ENCODE measurements at regions not wholly inside any gene's neighbourhood (a gene's known extent, or its start where the extent isn't known, plus 50 kb on each side); places are given as distances from the start of the nearest gene placed in this dataset.

GRCh38 chr6:163958646-163959045 lies 544.1 kb downstream of the QKI start:
- TF ChIP-seq CTCF (IDR thresholded peaks at IDR 0.05; ENCODE audit: low read depth, low read length, poor library complexity, severe bottlenecking) = no peak
- TF ChIP-seq EZH2phosphoT487 (IDR thresholded peaks at IDR 0.05; ENCODE audit: borderline replicate concordance, low read length) = no peak
